GM18870 (cell line): ENCODE measurements at regions not wholly inside any gene's neighbourhood (a gene's known extent, or its start where the extent isn't known, plus 50 kb on each side); places are given as distances from the start of the nearest gene placed in this dataset.
"Not testable (repeated sequence)": the region's sequence is repeated elsewhere in the genome, so short reads cannot be mapped to it uniquely, and the experiment has no call there.

Experiments
- ATAC-seq: cut with Tn5 transposase; IDR thresholded peaks from one replicate; pipeline ENCODE4 v1.9.1; 2021; ENCODE audit warnings: moderate library complexity; ENCODE audit not compliant: unreplicated experiment

DNA sequence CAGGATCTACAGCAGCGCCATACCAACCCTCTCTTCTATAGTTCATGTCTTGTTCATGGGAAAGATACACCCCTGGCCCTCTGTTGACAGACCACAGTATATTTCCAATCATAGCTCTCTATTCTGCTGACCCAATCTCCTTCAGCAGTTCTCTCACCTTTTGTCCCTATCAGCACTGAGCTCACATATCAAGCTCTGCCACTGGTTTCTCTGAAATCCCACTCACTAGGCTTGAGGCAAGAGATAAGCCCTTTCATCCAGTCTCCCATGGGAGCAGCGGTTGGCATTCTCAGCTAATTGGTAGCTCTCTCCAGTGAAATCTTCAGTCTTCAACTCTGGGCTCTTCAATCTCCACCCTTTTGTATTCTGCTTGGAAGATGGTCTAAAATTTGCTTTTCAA, 313.4 kb downstream of the GJA1 start:
- ATAC-seq = no peak

DNA sequence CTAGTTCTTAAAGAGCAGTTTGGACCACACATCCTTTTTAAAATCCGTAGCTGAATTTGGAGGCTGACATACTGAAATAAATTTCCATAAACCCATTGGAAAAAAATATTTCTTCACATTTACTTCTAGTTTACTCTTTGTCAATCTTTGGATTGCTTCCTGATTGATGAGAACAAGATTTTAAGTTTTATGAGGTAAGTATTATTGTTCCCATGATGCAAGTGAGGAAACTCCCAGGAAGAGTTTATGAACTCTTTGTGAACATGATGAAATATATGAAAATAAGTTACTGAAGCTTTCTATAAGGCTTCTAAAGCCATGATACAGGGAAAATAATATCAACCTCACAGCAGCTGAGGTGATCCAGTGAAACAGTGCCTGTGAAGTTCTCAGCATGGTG, 320.0 kb downstream of the GJA1 start:
- ATAC-seq = no peak

DNA sequence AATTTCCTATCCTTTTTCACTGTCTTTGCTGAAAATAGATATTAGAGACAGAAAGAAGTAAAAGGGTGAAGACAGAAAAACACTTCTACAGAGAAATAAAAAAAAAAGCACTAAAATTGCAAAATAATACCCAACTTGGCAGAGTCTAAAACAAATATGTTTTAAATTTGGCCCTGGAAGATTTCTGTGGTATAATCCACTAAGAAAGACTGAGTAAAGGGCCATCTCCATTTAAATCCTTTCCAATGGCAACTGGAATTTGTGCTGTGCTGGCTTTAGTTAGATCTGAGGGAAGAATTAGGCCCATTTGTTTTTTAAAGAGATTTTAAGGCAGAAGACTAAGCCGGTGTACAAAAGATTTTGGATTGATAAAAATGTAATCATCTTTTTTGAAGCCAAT, 321.2 kb downstream of the GJA1 start:
- ATAC-seq = no peak

DNA sequence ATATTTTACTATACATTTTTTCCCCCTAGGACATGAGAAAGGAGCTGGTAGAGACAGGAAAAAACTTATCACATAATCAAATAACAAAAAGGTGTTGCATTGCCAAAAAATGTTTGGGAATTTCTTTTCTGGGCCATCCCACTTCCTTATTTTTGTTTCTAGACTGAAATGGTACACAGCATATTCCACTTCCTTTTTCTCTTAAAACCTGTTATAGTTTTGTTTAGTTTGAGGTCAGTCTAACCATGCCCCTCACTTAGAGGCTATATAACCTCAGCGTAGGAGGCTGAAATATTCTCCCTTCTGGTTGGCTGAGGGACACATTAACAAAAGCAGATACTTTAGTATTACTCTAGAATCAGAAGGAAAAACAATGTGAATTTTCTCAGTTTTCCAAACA, 323.9 kb downstream of the GJA1 start:
- peak; percentile 87 for ATAC-seq

DNA sequence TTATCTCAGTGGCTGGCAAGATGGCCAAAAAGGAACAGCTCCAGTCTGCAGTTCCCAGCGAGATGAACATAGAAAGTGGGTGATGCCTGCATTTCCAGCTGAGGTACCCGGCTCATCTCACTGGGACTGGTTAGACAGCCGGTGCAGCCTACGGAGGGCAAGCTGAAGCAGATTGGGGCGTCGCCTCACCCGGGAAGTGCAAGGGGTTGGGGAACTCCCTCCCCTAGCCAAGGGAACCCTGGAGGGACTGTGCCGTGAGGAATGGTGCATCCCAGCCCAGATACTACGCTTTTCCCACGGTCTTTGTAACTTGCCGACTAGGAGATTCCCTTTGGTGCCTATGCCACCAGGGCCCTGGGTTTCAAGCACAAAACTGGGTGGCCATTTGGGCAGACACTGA, 324.7 kb downstream of the GJA1 start:
- ATAC-seq = no peak

DNA sequence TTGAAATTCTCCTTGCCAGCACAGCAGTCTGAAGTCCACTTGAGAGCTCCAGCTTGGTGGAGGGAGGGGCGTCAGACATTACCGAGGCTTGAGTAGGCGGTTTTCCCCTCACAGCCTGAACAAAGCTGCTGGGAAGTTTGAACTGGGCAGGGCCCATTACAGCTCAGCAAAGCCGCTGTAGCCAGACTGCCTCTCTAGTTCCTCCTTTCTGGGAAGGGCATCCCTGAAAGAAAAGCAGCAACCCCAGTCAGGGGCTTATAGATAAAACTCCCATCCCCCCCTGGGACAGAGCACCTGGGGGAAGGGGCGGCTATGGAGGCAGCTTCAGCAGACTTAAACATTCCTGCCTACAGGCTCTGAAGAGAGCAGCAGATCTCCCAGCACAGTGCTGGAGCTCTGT, 325.3 kb downstream of the GJA1 start:
- ATAC-seq = no peak

DNA sequence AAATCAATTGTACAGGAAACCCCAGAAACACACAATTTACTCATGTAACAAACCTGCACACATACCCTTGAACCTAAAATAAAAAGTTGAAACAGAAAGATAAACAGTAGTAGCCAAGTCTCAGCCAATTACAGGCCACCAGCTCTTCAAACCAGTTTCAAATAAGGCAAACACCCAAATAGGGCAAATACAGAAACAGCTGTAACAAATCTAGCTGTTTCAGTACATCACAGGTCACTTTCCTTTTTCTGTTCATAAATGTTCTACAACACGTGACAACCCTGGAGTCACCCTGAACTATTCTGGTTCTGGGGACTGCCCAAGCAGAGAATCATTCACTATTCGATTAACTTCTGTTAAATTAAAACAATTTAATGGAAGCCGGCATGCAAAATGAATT, 329.0 kb downstream of the GJA1 start:
- peak; percentile 93 for ATAC-seq

DNA sequence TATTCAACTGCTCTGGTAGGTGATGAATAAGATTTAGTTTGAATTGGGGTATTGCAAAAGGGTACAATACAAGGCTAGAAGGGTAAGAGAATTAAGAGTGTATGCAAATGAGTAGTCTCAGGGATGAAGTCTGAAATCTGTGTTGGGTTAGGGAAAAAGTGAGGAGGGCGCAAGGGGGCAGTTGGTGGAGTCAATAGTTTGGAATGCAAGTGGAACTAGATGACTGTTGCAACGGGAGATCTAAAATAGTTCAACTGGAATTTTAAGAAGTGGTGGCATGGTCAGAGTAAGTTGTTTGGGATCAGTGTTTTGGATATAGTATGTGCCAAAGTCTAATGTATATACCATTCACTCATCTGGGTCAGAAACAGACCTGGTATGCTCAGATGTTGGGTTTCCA, 329.6 kb downstream of the GJA1 start:
- ATAC-seq = no peak

DNA sequence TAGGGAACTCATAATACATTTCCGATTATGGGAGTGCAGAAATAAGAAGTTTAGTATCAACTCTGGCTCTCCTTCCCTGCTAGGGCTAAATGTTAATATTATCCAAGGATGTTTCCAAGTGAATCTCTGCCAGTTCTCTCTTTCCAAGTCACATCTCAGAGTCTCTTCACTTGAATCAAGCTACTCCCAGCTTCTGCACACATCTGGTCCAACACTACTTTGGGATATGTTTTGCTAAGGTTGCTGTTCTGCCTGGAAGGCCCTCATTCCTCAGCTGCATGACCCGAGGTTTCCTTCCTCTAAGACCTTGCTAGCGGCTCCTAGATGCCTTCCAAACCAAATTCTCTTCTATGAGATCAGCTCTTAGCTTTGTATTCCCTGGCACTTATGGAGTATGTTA, 331.8 kb downstream of the GJA1 start:
- no peak for ATAC-seq

DNA sequence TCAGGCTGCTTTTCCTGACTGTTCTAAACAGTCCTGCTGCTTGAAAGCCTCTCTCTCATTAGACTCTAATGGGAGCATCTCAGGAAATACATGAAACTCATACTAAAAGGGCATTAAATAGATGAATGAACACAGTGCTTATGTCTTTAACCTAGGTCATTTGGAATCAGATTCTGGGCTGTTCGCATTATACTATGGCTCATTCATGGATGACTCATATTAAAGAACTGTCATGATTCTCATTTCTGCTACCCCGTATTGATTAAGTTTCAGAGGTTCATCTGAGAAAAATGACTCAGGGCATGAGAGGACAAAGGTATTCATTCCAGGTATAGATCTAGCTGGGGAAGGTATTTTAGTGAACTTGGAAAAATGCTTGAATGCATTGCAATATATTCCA, 335.5 kb downstream of the GJA1 start:
- peak; percentile 60 for ATAC-seq

DNA sequence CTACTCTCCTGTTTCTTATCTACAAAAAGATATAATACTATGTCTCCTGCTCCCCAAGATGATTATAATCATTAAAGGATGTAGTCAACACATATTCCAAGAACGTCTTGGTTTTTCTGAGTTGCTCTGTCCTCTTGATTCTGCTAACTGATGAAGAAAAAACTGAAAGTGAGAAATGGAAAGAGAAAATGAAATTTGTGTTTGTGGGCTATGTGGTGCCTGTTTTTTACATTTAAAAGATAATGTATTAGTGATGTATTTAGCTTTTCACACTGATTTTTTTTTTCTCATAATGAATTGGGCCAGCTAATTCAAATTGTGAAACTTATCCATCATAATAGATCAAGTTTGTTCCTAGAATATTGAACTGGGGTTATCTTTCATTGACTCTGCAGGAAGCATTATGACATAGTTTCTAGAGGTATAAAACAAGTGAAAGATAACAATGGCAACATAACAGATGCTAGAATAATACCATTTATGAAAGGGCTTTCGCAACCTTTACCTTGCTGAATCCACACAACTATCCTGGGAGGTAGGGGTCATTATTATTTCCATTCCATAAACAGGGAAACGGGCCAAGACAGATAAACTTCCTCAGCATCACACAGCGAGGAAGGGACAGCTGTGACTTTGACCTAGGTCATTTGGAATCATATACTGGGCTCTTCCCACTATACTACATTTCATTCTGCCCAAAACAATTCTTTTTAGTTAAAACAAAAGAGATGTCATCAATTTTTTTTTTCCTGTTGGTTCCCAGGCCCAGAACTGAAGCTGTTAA, 336.7 kb downstream of the GJA1 start:
- peak; percentile 91 for ATAC-seq

DNA sequence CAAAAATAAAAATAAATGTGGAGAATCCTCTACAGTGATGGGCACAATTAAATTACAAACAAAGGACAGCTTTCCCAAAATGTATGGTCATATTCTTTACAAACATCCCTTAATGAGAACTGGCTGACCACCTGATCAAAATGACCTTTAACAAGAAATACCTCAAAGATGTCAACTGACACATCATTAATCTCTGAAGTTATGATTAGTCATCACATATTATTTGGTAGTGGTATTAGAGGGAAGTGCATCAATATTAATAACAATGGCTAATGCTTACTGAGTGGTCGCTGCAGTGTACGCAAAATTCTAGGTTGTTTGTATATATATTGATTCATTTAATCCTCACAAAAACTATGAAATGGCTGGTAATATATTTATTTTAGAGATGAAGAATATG, 340.6 kb downstream of the GJA1 start:
- no peak for ATAC-seq

DNA sequence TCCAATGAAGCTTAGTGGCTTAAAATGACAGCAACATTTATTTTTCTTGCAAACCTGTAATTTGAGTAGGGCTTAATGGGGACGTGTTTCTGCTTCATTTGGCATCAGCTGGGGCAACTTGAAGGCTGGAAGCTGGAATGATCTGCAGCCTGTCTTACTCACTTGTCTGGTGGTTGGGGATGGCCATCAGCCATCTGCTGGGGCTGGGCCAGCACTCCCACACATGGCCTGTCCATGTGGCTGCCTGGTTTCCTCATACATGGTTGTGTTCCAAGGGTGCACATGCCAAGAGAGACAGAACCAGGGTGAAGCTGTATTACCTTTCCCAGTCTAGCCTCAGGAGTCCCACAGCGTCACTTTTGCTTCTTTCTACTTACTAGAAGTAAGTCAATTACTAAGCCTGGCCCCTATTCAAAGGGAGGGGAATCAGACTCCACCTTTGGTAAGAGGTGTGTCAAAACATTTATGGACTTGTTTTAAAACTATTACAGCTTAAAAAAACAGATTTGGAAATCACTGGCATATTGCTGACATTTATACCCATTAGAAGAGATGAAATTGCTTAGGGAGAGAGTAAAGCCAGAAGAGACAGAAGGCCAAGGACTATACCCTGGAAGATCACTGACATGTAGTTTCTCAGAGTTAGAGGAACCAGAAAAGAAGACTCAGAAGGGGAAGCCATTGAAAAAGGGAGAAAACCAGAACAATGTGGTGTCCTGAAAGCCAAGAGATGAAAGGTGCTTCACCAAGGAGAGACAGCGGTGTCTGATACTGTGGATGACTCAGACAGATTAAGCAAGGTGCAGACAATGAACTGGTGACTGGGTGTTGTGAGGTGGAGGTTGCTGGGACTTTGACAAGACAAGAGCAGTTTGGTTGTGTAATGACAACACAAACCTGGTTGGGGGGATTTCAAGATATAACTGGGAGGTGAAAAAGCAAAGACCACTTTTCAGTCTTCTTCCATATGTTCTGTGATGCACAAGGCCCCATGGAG, 345.2 kb downstream of the GJA1 start:
- no peak for ATAC-seq

DNA sequence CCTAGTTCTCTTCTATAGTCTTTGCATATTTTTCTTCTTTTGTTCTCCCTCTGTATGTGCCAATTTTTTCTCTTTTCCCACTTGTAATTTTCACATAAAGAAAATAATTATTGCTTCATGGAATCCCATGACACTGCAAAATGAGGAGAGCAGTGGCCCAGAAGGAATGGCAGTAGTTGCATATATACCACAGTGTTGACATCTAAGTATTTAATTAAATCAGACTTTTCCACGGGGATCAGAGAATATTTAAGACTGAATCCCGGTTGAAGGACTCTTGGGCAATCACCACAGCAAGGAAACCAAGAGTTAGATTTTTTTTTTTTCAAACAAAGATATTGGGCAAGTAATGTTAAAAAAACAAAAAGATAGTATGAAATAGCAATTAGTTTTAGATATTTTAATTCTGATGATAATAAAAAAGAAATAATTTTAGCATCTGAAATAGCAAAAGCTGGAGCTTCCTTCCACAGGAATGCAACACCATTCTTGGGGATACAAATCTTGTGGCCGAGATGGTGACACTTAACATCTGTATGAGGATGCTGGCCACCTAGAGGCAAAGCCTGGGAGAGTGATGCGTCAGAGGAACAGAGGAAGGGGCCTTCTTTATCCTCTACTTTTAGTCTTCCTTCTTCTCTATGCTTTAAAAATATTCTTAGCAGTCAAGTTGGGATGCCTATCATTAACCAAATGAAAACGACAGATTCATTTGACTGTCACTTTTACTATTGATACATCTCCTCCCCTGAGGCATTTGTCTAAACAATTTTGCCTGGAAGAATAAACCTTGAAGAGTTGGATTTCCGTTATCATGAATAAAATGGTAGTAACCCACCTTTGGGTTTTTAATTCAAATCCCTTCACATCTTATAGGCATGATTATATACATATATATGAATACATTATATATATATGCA, 356.2 kb downstream of the GJA1 start:
- no peak for ATAC-seq

DNA sequence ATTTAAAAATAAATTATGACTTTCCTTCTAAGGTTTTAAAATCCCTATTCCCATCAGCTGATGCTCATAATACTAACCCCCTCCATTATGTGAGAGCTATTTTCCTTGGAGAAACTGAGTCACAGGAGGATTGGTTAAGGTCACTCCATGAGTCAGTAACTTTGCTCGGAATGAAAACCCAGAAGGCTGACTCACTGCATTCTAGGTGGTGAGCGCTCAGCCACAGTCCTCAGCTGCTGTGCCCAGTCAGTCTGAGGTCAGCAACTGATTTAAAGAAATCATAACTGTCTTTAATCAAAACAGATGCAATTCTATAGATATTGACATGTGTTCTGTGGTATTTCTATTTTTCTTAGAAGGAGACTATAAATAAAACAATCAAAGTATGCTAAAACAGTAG, 359.2 kb downstream of the GJA1 start:
- ATAC-seq = no peak

DNA sequence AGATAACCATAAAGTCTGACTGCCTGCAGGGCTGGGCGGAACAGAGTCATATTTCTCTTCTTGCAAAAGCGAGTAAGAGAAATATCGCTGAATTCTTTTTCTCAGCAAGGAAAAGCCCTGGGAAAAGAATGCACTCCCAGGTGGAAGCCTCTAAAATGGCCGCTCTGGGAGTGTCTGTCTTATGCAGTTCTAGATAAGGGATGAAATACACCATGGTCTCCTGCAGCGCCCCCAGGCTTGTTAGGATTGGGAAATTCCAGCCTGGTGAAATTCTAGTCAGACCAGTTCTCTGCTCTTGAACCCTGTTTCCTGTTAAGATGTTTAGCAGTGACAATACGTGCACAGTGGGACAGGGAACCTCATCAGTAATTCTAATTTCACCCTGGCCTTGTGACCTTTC, 362.2 kb downstream of the GJA1 start:
- ATAC-seq = not testable (repeated sequence)

DNA sequence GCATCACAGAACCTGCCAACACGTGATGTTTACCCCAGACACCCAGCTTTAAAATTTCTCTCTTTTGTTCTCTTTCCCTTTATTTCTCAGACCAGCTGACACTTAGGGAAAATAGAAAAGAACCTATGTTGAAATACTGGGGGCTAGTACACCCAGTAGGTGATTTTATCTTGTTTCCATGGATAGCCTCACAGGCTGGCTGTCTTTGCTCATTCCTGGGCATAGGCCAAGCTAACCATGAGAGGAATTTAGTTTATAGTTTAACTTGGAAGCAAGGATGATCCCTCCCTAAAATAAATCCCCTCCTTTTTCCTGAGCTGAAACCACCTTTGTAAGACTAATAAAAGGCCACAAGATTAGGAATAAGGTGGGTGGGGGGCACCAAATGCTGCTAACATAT, 362.7 kb downstream of the GJA1 start:
- not testable (repeated sequence) for ATAC-seq

DNA sequence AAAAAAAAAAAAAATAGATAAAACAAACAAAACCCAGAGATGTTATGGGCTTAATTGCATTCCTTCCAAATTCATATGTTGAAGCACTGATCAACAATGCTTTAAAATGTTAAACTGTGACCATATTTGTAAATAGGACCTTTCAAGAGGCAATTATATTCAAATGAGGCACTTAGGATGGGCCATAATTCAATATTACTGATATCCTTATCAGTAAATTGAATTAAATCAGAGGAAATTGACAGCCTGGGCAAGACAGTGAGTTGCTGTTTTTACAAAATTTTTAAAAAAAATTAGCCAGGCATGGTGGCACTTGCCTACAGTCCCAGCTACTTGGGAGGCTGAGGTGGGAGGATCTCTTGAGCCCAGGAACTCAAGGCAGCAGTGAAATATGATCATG, 364.1 kb downstream of the GJA1 start:
- no peak for ATAC-seq

DNA sequence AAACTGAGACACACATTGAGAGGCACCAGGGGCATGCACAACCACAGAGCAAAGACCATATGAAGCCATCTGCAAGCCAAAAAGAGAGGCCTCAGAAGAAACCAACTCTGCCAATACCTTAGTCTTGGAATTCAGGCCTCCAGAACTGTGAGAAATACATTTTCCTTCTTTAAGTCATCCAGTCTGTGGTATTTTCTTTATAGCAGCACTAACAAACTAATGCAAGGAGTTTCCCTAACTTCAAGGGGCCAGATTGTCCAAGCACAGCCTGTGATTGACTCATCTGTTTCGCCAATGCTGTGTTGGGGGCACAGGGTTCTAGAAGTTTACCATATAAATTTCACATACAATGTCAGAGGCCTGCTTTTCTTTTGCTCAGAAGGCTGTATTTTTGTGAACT, 364.6 kb downstream of the GJA1 start:
- ATAC-seq = no peak

DNA sequence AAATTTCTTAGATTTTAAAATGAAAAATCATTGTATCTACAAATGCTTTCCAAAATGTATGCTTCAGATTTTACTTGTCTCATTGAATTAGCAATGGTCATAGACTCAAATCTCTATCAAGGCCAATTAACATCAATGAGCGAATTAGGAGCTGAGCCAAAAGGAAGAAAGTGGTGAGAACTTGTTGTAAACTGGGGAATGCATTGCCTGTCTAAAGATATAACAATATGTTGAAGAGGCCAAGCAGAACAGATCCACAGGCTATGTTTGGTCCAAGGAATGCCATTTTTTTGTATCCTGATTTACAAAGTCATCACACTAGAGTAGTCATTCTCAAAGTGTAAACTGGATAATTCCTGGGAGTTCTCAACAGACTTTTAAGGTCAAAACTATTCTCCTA, 370.7 kb downstream of the GJA1 start:
- ATAC-seq = no peak

DNA sequence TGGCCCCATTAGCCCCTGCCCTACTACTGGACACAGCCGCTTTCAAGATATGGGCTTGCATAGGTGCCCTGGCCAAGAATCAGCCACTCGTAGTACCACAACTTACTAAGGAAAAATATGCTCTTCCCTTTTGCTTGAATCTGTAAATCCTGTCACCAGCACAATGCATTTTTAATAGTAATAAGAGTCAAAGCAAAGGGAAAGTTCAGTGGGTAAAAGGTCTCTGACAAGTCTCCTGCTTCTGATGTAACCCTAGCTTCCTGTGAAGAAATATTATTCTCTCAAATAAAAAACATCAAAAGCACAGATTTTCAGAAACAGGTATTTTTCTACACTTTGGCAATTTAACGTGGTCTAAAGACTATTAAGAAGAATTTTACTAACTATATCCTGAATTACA, 373.8 kb downstream of the GJA1 start:
- ATAC-seq = no peak
